ENCODE measurements at regions not wholly inside any gene's neighbourhood (a gene's known extent, or its start where the extent isn't known, plus 50 kb on each side); places are given as distances from the start of the nearest gene placed in this dataset.
"Not testable (repeated sequence)": the region's sequence is repeated elsewhere in the genome, so short reads cannot be mapped to it uniquely, and the experiment has no call there.

GRCh38 chr5:108587821-108588220 lies 159.9 kb upstream of the FER start:
- no peaks in the 10 kb centered on the region for H3K36me3 ChIP-seq (replicated peaks; ENCODE audit: control insufficient read depth, insufficient read depth, low read length)
- no peaks in the 10 kb centered on the region for H3K27me3 ChIP-seq (ENCODE audit: control insufficient read depth, insufficient read depth, low read length)
- H3K4me3 ChIP-seq (ENCODE audit: insufficient read depth, low read depth, low read length) = no peak overlapping the region

GRCh38 chr5:108581026-108581425 lies 166.7 kb upstream of the FER start:
- Histone ChIP-seq H3K4me3 (ENCODE audit: insufficient read depth, low read depth, low read length) (no peak overlapping the region), H3K27me3 (ENCODE audit: control insufficient read depth, insufficient read depth, low read length) (no peaks in the 10 kb centered on the region), H3K36me3 (replicated peaks; ENCODE audit: control insufficient read depth, insufficient read depth, low read length) (no peaks in the 10 kb centered on the region)
- no peak for DNase-seq

More at GRCh38 chr5:108587821-108588220, 159.9 kb upstream of the FER start:
- DNase-seq = no peak

- Histone ChIP-seq H3K4me3 (ENCODE audit: insufficient read depth, low read depth, low read length) (no peak overlapping the region), H3K27me3 (ENCODE audit: control insufficient read depth, insufficient read depth, low read length) (no peaks in the 10 kb centered on the region), H3K36me3 (replicated peaks; ENCODE audit: control insufficient read depth, insufficient read depth, low read length) (no peaks in the 10 kb centered on the region)
- DNase-seq = peak; percentile 10
These were observed 168.5 kb upstream of the FER start for GRCh38 chr5:108579236-108579635.

- no peaks in the 10 kb centered on the region for H3K27me3 ChIP-seq (ENCODE audit: control insufficient read depth, insufficient read depth, low read length)
- no peaks in the 10 kb centered on the region for H3K36me3 ChIP-seq (replicated peaks; ENCODE audit: control insufficient read depth, insufficient read depth, low read length)
- DNase-seq = no peak
- H3K4me3 ChIP-seq (ENCODE audit: insufficient read depth, low read depth, low read length) = no peak overlapping the region
These were observed 168.9 kb upstream of the FER start for GRCh38 chr5:108578791-108579190.

GRCh38 chr5:108567429-108567828 lies 180.3 kb upstream of the FER start:
- no peaks in the 10 kb centered on the region for H3K36me3 ChIP-seq (replicated peaks; ENCODE audit: control insufficient read depth, insufficient read depth, low read length)
- no peak for DNase-seq
- no peak overlapping the region for H3K4me3 ChIP-seq (ENCODE audit: insufficient read depth, low read depth, low read length)
- H3K27me3 ChIP-seq (ENCODE audit: control insufficient read depth, insufficient read depth, low read length) = no peaks in the 10 kb centered on the region

- Histone ChIP-seq H3K36me3 (replicated peaks; ENCODE audit: control insufficient read depth, insufficient read depth, low read length) (no peaks in the 10 kb centered on the region), H3K4me3 (ENCODE audit: insufficient read depth, low read depth, low read length) (no peak overlapping the region), H3K27me3 (ENCODE audit: control insufficient read depth, insufficient read depth, low read length) (no peaks in the 10 kb centered on the region)
- no peak for DNase-seq
These were observed 182.5 kb upstream of the FBXL17 start for GRCh38 chr5:108564441-108564840.

- no peak for DNase-seq
These were observed 180.2 kb upstream of the FBXL17 start for GRCh38 chr5:108562205-108562454.

GRCh38 chr5:108561416-108562204 lies 179.7 kb upstream of the FBXL17 start:
- Histone ChIP-seq H3K36me3 (replicated peaks; ENCODE audit: control insufficient read depth, insufficient read depth, low read length) (no peaks in the 10 kb centered on the region), H3K27me3 (ENCODE audit: control insufficient read depth, insufficient read depth, low read length) (no peaks in the 10 kb centered on the region), H3K4me3 (ENCODE audit: insufficient read depth, low read depth, low read length) (no peak overlapping the region)
- DNase-seq = peak; percentile 23

More at GRCh38 chr5:108562205-108562454, 180.2 kb upstream of the FBXL17 start:
- Histone ChIP-seq H3K36me3 (replicated peaks; ENCODE audit: control insufficient read depth, insufficient read depth, low read length) (no peaks in the 10 kb centered on the region), H3K4me3 (ENCODE audit: insufficient read depth, low read depth, low read length) (no peak overlapping the region), H3K27me3 (ENCODE audit: control insufficient read depth, insufficient read depth, low read length) (no peaks in the 10 kb centered on the region)

- H3K36me3 ChIP-seq (replicated peaks; ENCODE audit: control insufficient read depth, insufficient read depth, low read length) = no peaks in the 10 kb centered on the region
- H3K27me3 ChIP-seq (ENCODE audit: control insufficient read depth, insufficient read depth, low read length) = no peaks in the 10 kb centered on the region
- H3K4me3 ChIP-seq (ENCODE audit: insufficient read depth, low read depth, low read length) = no peak overlapping the region
- no peak for DNase-seq
These were observed 178.7 kb upstream of the FBXL17 start for GRCh38 chr5:108560581-108560980.

- H3K27me3 ChIP-seq (ENCODE audit: control insufficient read depth, insufficient read depth, low read length) = no peaks in the 10 kb centered on the region
- DNase-seq = no peak
- H3K4me3 ChIP-seq (ENCODE audit: insufficient read depth, low read depth, low read length) = no peak overlapping the region
- no peaks in the 10 kb centered on the region for H3K36me3 ChIP-seq (replicated peaks; ENCODE audit: control insufficient read depth, insufficient read depth, low read length)
These were observed 178.3 kb upstream of the FBXL17 start for GRCh38 chr5:108560166-108560565.

GRCh38 chr5:108558840-108559239 lies 176.9 kb upstream of the FBXL17 start:
- not testable (repeated sequence) for DNase-seq; H3K36me3 ChIP-seq (replicated peaks; ENCODE audit: control insufficient read depth, insufficient read depth, low read length); H3K4me3 ChIP-seq (ENCODE audit: insufficient read depth, low read depth, low read length); H3K27me3 ChIP-seq (ENCODE audit: control insufficient read depth, insufficient read depth, low read length)

- H3K36me3 ChIP-seq (replicated peaks; ENCODE audit: control insufficient read depth, insufficient read depth, low read length); DNase-seq; H3K4me3 ChIP-seq (ENCODE audit: insufficient read depth, low read depth, low read length); H3K27me3 ChIP-seq (ENCODE audit: control insufficient read depth, insufficient read depth, low read length): not testable (repeated sequence)
These were observed 176.2 kb upstream of the FBXL17 start for GRCh38 chr5:108558142-108558541.

- no peak for DNase-seq
- no peaks in the 10 kb centered on the region for H3K36me3 ChIP-seq (replicated peaks; ENCODE audit: control insufficient read depth, insufficient read depth, low read length)
- H3K27me3 ChIP-seq (ENCODE audit: control insufficient read depth, insufficient read depth, low read length) = no peaks in the 10 kb centered on the region
- no peak overlapping the region for H3K4me3 ChIP-seq (ENCODE audit: insufficient read depth, low read depth, low read length)
These were observed 175.8 kb upstream of the FBXL17 start for GRCh38 chr5:108557686-108558085.

- Histone ChIP-seq H3K36me3 (replicated peaks; ENCODE audit: control insufficient read depth, insufficient read depth, low read length) (no peaks in the 10 kb centered on the region), H3K27me3 (ENCODE audit: control insufficient read depth, insufficient read depth, low read length) (no peaks in the 10 kb centered on the region), H3K4me3 (ENCODE audit: insufficient read depth, low read depth, low read length) (no peak overlapping the region)
- DNase-seq = no peak
These were observed 174.7 kb upstream of the FBXL17 start for GRCh38 chr5:108556441-108557145.

All from H7 (cell line).